SU-DHL-6 (cell line): ENCODE measurements at regions not wholly inside any gene's neighbourhood (a gene's known extent, or its start where the extent isn't known, plus 50 kb on each side); places are given as distances from the start of the nearest gene placed in this dataset.

Experiments
- H2AFZ ChIP-seq: fragments of 200-600 bp; sonication (generic); 2 replicates; pipeline ENCODE4 v1.6.1; 2014; ENCODE audit warnings: low read depth, mild to moderate bottlenecking, moderate library complexity, mixed read lengths, antibody characterized with exemption, low read length; ENCODE audit not compliant: severe bottlenecking
- H3F3A ChIP-seq: fragments of 200-600 bp; shearing (Covaris generic); 2 replicates; pipeline ENCODE4 v1.6.0; 2016; ENCODE audit warnings: antibody characterized with exemption, mild to moderate bottlenecking; ENCODE audit not compliant: insufficient read depth
- H3K27ac ChIP-seq: fragments of 200-600 bp; sonication (generic); 2 replicates; pipeline ENCODE4 v1.5.1; 2016; ENCODE audit warnings: low read depth, mild to moderate bottlenecking, low read length, moderate library complexity, mixed read lengths
- H3K27me3 ChIP-seq: fragments of 200-600 bp; sonication (generic), shearing (Covaris generic); 2 replicates; pipeline ENCODE4 v1.6.0; 2014; ENCODE audit warnings: mild to moderate bottlenecking, low read length
- H3K36me3 ChIP-seq: fragments of 200-600 bp; sonication (generic); 2 replicates; pipeline ENCODE4 v1.6.1; 2014; ENCODE audit warnings: mild to moderate bottlenecking, low read length, mixed read lengths
- H3K4me2 ChIP-seq: fragments of 300-600, 200-600 bp; shearing (Covaris generic), sonication (generic); 2 replicates; pipeline ENCODE4 v1.6.0; 2014; ENCODE audit warnings: low read length, low read depth, mild to moderate bottlenecking; ENCODE audit not compliant: poor library complexity, severe bottlenecking
- H3K4me3 ChIP-seq: fragments of 200-600 bp; sonication (generic); 2 replicates; pipeline ENCODE4 v1.5.1; 2014; ENCODE audit warnings: antibody characterized with exemption, low read length, mild to moderate bottlenecking, mixed read lengths; ENCODE audit not compliant: insufficient read depth, poor library complexity, severe bottlenecking
- H3K79me2 ChIP-seq: fragments of 200-600 bp; sonication (generic); 2 replicates; pipeline ENCODE4 v1.6.1; 2014; ENCODE audit warnings: mild to moderate bottlenecking, low read length, moderate library complexity; ENCODE audit not compliant: insufficient read depth
- H3K9ac ChIP-seq: fragments of 200-600 bp; sonication (generic); 2 replicates; pipeline ENCODE4 v1.7.0; 2014; ENCODE audit warnings: mild to moderate bottlenecking, low read length
- H3K9me2 ChIP-seq: fragments of 200-600 bp; sonication (generic); replicated peaks from 2 replicates; pipeline ENCODE4 v1.6.1; 2014; ENCODE audit warnings: low read length; ENCODE audit not compliant: insufficient read depth
- H3K9me3 ChIP-seq: fragments of 200-600 bp; sonication (generic); 2 replicates; pipeline ENCODE4 v1.6.1; 2014; ENCODE audit warnings: low read length, mixed read lengths; ENCODE audit not compliant: insufficient read depth
- H4K20me1 ChIP-seq: fragments of 200-600 bp; sonication (generic); 2 replicates; pipeline ENCODE4 v1.6.1; 2014; ENCODE audit warnings: low read depth, mild to moderate bottlenecking, antibody characterized with exemption, low read length, moderate library complexity, mixed read lengths
- CTCF ChIP-seq: fragments of 200-600 bp; sonication (generic); IDR thresholded peaks from one replicate; pipeline ENCODE4 v1.5.1; 2017; ENCODE audit warnings: antibody characterized with exemption, mild to moderate bottlenecking, low read length, moderate library complexity; ENCODE audit not compliant: insufficient read depth, poor library complexity, severe bottlenecking
- EZH2phosphoT487 ChIP-seq: fragments of 200-600 bp; sonication (generic), shearing (Covaris generic); conservative IDR thresholded peaks from 2 replicates; pipeline ENCODE4 v1.6.1; 2018; ENCODE audit warnings: mild to moderate bottlenecking, antibody characterized with exemption, low read length, moderate library complexity, mixed read lengths

GRCh38 chr9:108621991-108622855 is 233.6 kb downstream of the ACTL7B start:
- Histone ChIP-seq H3K79me2 (no peaks in the 10 kb centered on the region), H3K9ac (no peak overlapping the region)
- no peak for TF ChIP-seq EZH2phosphoT487

GRCh38 chr9:108620767-108621166 is 235.0 kb downstream of the ACTL7B start:
- TF ChIP-seq CTCF = no peak
- no peak for TF ChIP-seq EZH2phosphoT487
- Histone ChIP-seq H3K4me3 (no peak overlapping the region), H3F3A (no peaks in the 10 kb centered on the region), H4K20me1 (no peaks in the 10 kb centered on the region), H3K27ac (no peak overlapping the region), H3K27me3 (no peaks in the 10 kb centered on the region), H2AFZ (no peak overlapping the region), H3K36me3 (no peaks in the 10 kb centered on the region), H3K9me3 (no peaks in the 10 kb centered on the region), H3K79me2 (no peaks in the 10 kb centered on the region), H3K9ac (no peak overlapping the region), H3K4me2 (no peak overlapping the region), H3K9me2 (no peaks in the 10 kb centered on the region)

More at GRCh38 chr9:108621991-108622855, 233.6 kb downstream of the ACTL7B start:
- no peak overlapping the region for H3K27ac ChIP-seq
- no peaks in the 10 kb centered on the region for H3K9me2 ChIP-seq
- H3K27me3 ChIP-seq = 0 out of 2 replicates have a peak, but pooled peaks cover 3% of the 10 kb centered on the region
- H3F3A ChIP-seq = no peaks in the 10 kb centered on the region
- no peaks in the 10 kb centered on the region for H3K36me3 ChIP-seq
- H4K20me1 ChIP-seq = no peaks in the 10 kb centered on the region
- H3K4me2 ChIP-seq = no peak overlapping the region
- no peak overlapping the region for H3K4me3 ChIP-seq
- no peaks in the 10 kb centered on the region for H3K9me3 ChIP-seq
- no peak overlapping the region for H2AFZ ChIP-seq

- no peak overlapping the region for H2AFZ ChIP-seq
- H3K9ac ChIP-seq = no peak overlapping the region
- no peaks in the 10 kb centered on the region for H4K20me1 ChIP-seq
- no peaks in the 10 kb centered on the region for H3K27me3 ChIP-seq
- no peaks in the 10 kb centered on the region for H3K36me3 ChIP-seq
- H3K27ac ChIP-seq = no peak overlapping the region
- H3K9me2 ChIP-seq = no peaks in the 10 kb centered on the region
- H3K4me2 ChIP-seq = no peak overlapping the region
- no peaks in the 10 kb centered on the region for H3F3A ChIP-seq
- no peaks in the 10 kb centered on the region for H3K9me3 ChIP-seq
- no peaks in the 10 kb centered on the region for H3K79me2 ChIP-seq
- no peak for TF ChIP-seq CTCF
- TF ChIP-seq EZH2phosphoT487 = no peak
- no peak overlapping the region for H3K4me3 ChIP-seq
Measured at GRCh38 chr9:108618906-108619550, 236.8 kb downstream of the ACTL7B start.

GRCh38 chr9:108617676-108618075 is 238.1 kb downstream of the ACTL7B start:
- Histone ChIP-seq H3K9ac (no peak overlapping the region), H3K9me3 (no peaks in the 10 kb centered on the region), H3K79me2 (no peaks in the 10 kb centered on the region), H3K27ac (no peak overlapping the region), H3K27me3 (no peaks in the 10 kb centered on the region), H3K36me3 (no peaks in the 10 kb centered on the region), H4K20me1 (no peaks in the 10 kb centered on the region), H3K4me2 (no peak overlapping the region), H3F3A (no peaks in the 10 kb centered on the region), H3K9me2 (no peaks in the 10 kb centered on the region), H2AFZ (no peak overlapping the region), H3K4me3 (no peak overlapping the region)
- no peak for TF ChIP-seq EZH2phosphoT487
